Loucy (cell line): ENCODE measurements at regions not wholly inside any gene's neighbourhood (a gene's known extent, or its start where the extent isn't known, plus 50 kb on each side); places are given as distances from the start of the nearest gene placed in this dataset.

Experiments
- H2AFZ ChIP-seq: fragments of 200-600 bp; sonication (generic); 2 replicates; pipeline ENCODE4 v1.6.0; 2016; ENCODE audit warnings: antibody characterized with exemption, mild to moderate bottlenecking, low read length, moderate library complexity
- H3F3A ChIP-seq: fragments of 200-600 bp; 2 replicates; pipeline ENCODE4 v1.6.0; 2016; ENCODE audit warnings: antibody characterized with exemption, low read depth, mild to moderate bottlenecking
- H3K27me3 ChIP-seq: fragments of 200-600 bp; sonication (generic); 2 replicates; pipeline ENCODE4 v1.6.1; 2014; ENCODE audit warnings: low read length, mild to moderate bottlenecking; ENCODE audit not compliant: insufficient read depth, poor library complexity, severe bottlenecking
- H3K36me3 ChIP-seq: fragments of 200-600 bp; sonication (generic); 2 replicates; pipeline ENCODE4 v1.6.1; 2016; ENCODE audit warnings: low read length; ENCODE audit not compliant: insufficient read depth
- H3K4me1 ChIP-seq: fragments of 200-600 bp; sonication (generic); 2 replicates; pipeline ENCODE4 v1.5.1; 2014; ENCODE audit warnings: low read length, mild to moderate bottlenecking; ENCODE audit not compliant: insufficient read depth, poor library complexity, severe bottlenecking
- H3K4me2 ChIP-seq: fragments of 200-600 bp; sonication (generic); 2 replicates; pipeline ENCODE4 v1.6.0; 2014; ENCODE audit warnings: antibody characterized with exemption, low read length, low read depth, mild to moderate bottlenecking; ENCODE audit not compliant: poor library complexity, severe bottlenecking
- H3K4me3 ChIP-seq: fragments of 200-600 bp; sonication (generic); 2 replicates; pipeline ENCODE4 v1.5.1; 2014; ENCODE audit warnings: low read length, mild to moderate bottlenecking, mixed read lengths; ENCODE audit not compliant: poor library complexity, severe bottlenecking
- H3K79me2 ChIP-seq: fragments of 200-600 bp; sonication (generic); 2 replicates; pipeline ENCODE4 v1.6.1; 2014; ENCODE audit warnings: low read length; ENCODE audit not compliant: insufficient read depth
- H3K9ac ChIP-seq: fragments of 200-600 bp; sonication (generic); 2 replicates; pipeline ENCODE4 v1.6.0; 2014; ENCODE audit warnings: mild to moderate bottlenecking, low read depth, low read length, moderate library complexity; ENCODE audit not compliant: poor library complexity, severe bottlenecking
- H3K9me2 ChIP-seq: fragments of 200-600 bp; sonication (generic); replicated peaks from 2 replicates; pipeline ENCODE4 v1.6.1; 2016; ENCODE audit warnings: low read depth, low read length, mixed read lengths
- H3K9me3 ChIP-seq: fragments of 200-600 bp; sonication (generic); 2 replicates; pipeline ENCODE4 v1.6.1; 2014; ENCODE audit warnings: mild to moderate bottlenecking, antibody characterized with exemption, low read length, low read depth; ENCODE audit not compliant: insufficient read depth
- H4K20me1 ChIP-seq: fragments of 200-600 bp; sonication (generic); 2 replicates; pipeline ENCODE4 v1.6.0; 2014; ENCODE audit warnings: antibody characterized with exemption, low read length, mild to moderate bottlenecking; ENCODE audit not compliant: insufficient read depth, poor library complexity, severe bottlenecking
- CTCF ChIP-seq: fragments of 200-600 bp; sonication (generic); conservative IDR thresholded peaks from 2 replicates; pipeline ENCODE4 v1.5.1; 2014; ENCODE audit warnings: mild to moderate bottlenecking, antibody characterized with exemption, low read length
- EZH2phosphoT487 ChIP-seq: fragments of 200-600 bp; IDR thresholded peaks from 2 replicates; pipeline ENCODE4 v1.6.1; 2018; ENCODE audit warnings: antibody characterized with exemption, mild to moderate bottlenecking, moderate library complexity, borderline replicate concordance

DNA sequence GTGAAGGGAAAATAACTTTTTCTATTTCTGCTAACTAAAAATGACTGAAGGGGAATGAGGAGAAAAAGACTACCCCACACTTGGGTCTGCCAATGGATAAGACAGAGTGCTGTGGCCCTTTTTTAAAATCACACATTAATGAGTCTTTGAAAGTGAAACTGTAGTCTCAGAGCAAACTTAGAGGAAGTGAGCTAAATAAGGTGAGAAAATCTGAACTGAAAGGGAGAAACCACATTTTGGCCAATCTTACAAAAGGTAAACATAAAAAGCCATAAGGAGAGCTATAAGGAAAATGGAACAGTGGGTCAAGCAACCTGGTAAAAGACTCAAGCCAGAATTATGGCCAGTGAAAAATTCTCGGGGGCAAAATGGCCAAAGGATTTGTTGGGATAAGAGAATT is 755.1 kb upstream of the IGFBP7 start:
- Histone ChIP-seq H3K9me2 (no peaks in the 10 kb centered on the region), H3K79me2 (no peaks in the 10 kb centered on the region), H3K27me3 (no peaks in the 10 kb centered on the region), H4K20me1 (no peaks in the 10 kb centered on the region), H3K4me2 (no peak overlapping the region), H3K4me3 (no peak overlapping the region), H3K4me1 (no peaks in the 10 kb centered on the region), H3K9me3 (no peaks in the 10 kb centered on the region), H3F3A (no peaks in the 10 kb centered on the region), H2AFZ (no peak overlapping the region), H3K36me3 (no peaks in the 10 kb centered on the region), H3K9ac (no peak overlapping the region)
- no peak for TF ChIP-seq EZH2phosphoT487

- TF ChIP-seq EZH2phosphoT487 = no peak
- no peak for TF ChIP-seq CTCF
- Histone ChIP-seq H3K79me2 (no peaks in the 10 kb centered on the region), H3K4me3 (no peak overlapping the region), H3K9ac (no peak overlapping the region), H3K9me3 (no peaks in the 10 kb centered on the region), H3K9me2 (no peaks in the 10 kb centered on the region), H3F3A (no peaks in the 10 kb centered on the region), H2AFZ (no peak overlapping the region), H3K4me1 (no peaks in the 10 kb centered on the region), H3K27me3 (no peaks in the 10 kb centered on the region), H3K4me2 (no peak overlapping the region), H4K20me1 (no peaks in the 10 kb centered on the region), H3K36me3 (no peaks in the 10 kb centered on the region)
These were observed 744.6 kb upstream of the IGFBP7 start for GRCh38 chr4:57854748-57855147.

DNA sequence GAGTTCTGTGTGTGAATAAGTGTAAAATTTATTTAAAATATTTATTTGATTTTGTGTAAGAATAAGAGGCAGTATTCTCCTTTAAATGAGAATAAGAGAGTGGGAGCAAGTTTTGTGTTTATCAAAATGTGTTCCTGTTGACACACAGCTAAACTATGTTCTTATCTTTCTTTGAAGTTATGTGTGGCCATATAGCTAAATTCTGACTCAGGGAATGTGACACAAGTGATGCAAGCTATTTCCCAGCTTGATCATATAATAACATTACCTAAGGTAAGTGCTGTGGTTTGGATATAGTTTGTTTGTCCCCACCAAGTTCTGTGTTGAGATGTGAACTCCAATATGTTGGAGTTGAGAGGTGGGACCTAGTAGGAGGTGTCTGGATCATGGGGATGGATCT is 740.0 kb upstream of the IGFBP7 start:
- Histone ChIP-seq H3K36me3 (no peaks in the 10 kb centered on the region), H3K9me3 (no peaks in the 10 kb centered on the region), H3F3A (no peaks in the 10 kb centered on the region), H4K20me1 (no peaks in the 10 kb centered on the region), H3K4me3 (no peak overlapping the region), H3K4me2 (no peak overlapping the region), H2AFZ (no peak overlapping the region), H3K9ac (no peak overlapping the region), H3K79me2 (no peaks in the 10 kb centered on the region), H3K4me1 (no peaks in the 10 kb centered on the region), H3K9me2 (no peaks in the 10 kb centered on the region), H3K27me3 (no peaks in the 10 kb centered on the region)
- TF ChIP-seq CTCF = no peak

- Histone ChIP-seq H3K9me2 (no peaks in the 10 kb centered on the region), H3K4me3 (no peak overlapping the region), H3F3A (no peaks in the 10 kb centered on the region), H4K20me1 (no peaks in the 10 kb centered on the region), H3K36me3 (no peaks in the 10 kb centered on the region), H3K4me1 (no peaks in the 10 kb centered on the region), H3K9me3 (no peaks in the 10 kb centered on the region), H3K9ac (no peak overlapping the region), H3K4me2 (no peak overlapping the region), H3K79me2 (no peaks in the 10 kb centered on the region), H2AFZ (no peak overlapping the region), H3K27me3 (no peaks in the 10 kb centered on the region)
- no peak for TF ChIP-seq EZH2phosphoT487
- no peak for TF ChIP-seq CTCF
These were observed 721.9 kb upstream of the IGFBP7 start for GRCh38 chr4:57832083-57832482.
